Uterus (tissue), 3 donors: ENCODE measurements at regions not wholly inside any gene's neighbourhood (a gene's known extent, or its start where the extent isn't known, plus 50 kb on each side); places are given as distances from the start of the nearest gene placed in this dataset.

Experiments used
- DNase-seq, 2 donors: peaks; one replicate each; pipeline ENCODE4 v3.0.0-alpha.2; 2019 to 2020
- H3K27ac ChIP-seq, 2 donors: fragments of 200-600 bp; sonication (generic); 1 replicate in 1 of 2; 2 replicates in 1 of 2; pipeline ENCODE4 v1.5.1; 2016 to 2018
- H3K27me3 ChIP-seq, 2 donors: fragments of 200-600 bp; sonication (generic); one replicate each; pipeline ENCODE4 v1.5.1; 2018 to 2019; ENCODE audit warnings: control low read depth in 1 of 2
- H3K36me3 ChIP-seq, 2 donors: fragments of 200-600 bp; sonication (generic); one replicate each; pipeline ENCODE4 v1.5.1; 2019; ENCODE audit warnings: control low read depth in 1 of 2
- H3K4me1 ChIP-seq, 2 donors: fragments of 200-600 bp; sonication (generic); one replicate each; pipeline ENCODE4 v1.5.1; 2018 to 2019; ENCODE audit warnings: control low read depth in 1 of 2
- H3K4me3 ChIP-seq, 2 donors: fragments of 200-600 bp; sonication (generic); 1 replicate in 1 of 2; 2 replicates in 1 of 2; pipeline ENCODE4 v1.5.1; 2018 to 2019; ENCODE audit warnings: mild to moderate bottlenecking in 1 of 2
- H3K9me3 ChIP-seq, 2 donors: fragments of 200-600 bp; sonication (generic); one replicate each; pipeline ENCODE4 v1.5.1; 2019; ENCODE audit warnings: control low read depth in 1 of 2
- CTCF ChIP-seq, 4 experiments: fragments of 200-600 bp in 2 of 4; fragments of 450-650 bp in 2 of 4; sonication (generic) in 2 of 4; IDR thresholded peaks; one replicate each; pipeline ENCODE4 v1.5.1; 2016 to 2019; ENCODE audit warnings: antibody characterized with exemption in 4 of 4, mild to moderate bottlenecking in 2 of 4, moderate library complexity in 1 of 4
- POLR2A ChIP-seq, 2 donors: fragments of 450-650 bp; IDR thresholded peaks; one replicate each; pipeline ENCODE4 v1.6.1; 2016; ENCODE audit warnings: antibody characterized with exemption in 2 of 2, mild to moderate bottlenecking in 1 of 2, moderate library complexity in 1 of 2
- intact Hi-C: fragments of 100-400 bp; cut with DNase I; formaldehyde crosslinking; loops from one replicate; pipeline ENCODE4 v1.15.1; 2023; ENCODE audit warnings: low total_unique reads
- donor health status: DM: yes; HTN: yes; CAD: no.

GRCh38 chr22:48309836-48310235, 1517.8 kb downstream of the BRD1 start:
- Histone ChIP-seq H3K27ac (no peak overlapping the region), H3K36me3 (no peaks in the 10 kb centered on the region), H3K27me3 (no peaks in the 10 kb centered on the region), H3K9me3 (no peaks in the 10 kb centered on the region), H3K4me1 (no peaks in the 10 kb centered on the region), H3K4me3 (no peak overlapping the region)
- no peak for TF ChIP-seq CTCF (IDR thresholded peaks at IDR 0.05)
- intact Hi-C loops: no loop called here
- no peak for DNase-seq

- TF ChIP-seq POLR2A (IDR thresholded peaks at IDR 0.05) (no peak), CTCF (IDR thresholded peaks at IDR 0.05) (no peak)
- no peak for DNase-seq
- Histone ChIP-seq H3K4me1 (no peaks in the 10 kb centered on the region), H3K27me3 (no peaks in the 10 kb centered on the region), H3K4me3 (no peak overlapping the region), H3K9me3 (no peaks in the 10 kb centered on the region), H3K27ac (no peak overlapping the region), H3K36me3 (no peaks in the 10 kb centered on the region)
- intact Hi-C loops: no loop called here
Measured at GRCh38 chr22:48309115-48309705, 1518.5 kb downstream of the BRD1 start.

GRCh38 chr22:48307931-48308330, 1519.7 kb downstream of the BRD1 start:
- no peak for DNase-seq
- TF ChIP-seq CTCF (IDR thresholded peaks at IDR 0.05) (no peak), POLR2A (IDR thresholded peaks at IDR 0.05) (no peak)
- no peak overlapping the region for H3K4me3 ChIP-seq
- H3K27ac ChIP-seq: no peak overlapping the region
- no peaks in the 10 kb centered on the region for H3K4me1 ChIP-seq
- intact Hi-C loops: no loop called here
- no peaks in the 10 kb centered on the region for H3K9me3 ChIP-seq
- H3K27me3 ChIP-seq: no peaks in the 10 kb centered on the region
- no peaks in the 10 kb centered on the region for H3K36me3 ChIP-seq

- no peak for TF ChIP-seq POLR2A (IDR thresholded peaks at IDR 0.05)
- no peak for TF ChIP-seq CTCF (IDR thresholded peaks at IDR 0.05)
- DNase-seq: no peak
- H3K36me3 ChIP-seq: no peaks in the 10 kb centered on the region
- H3K27me3 ChIP-seq: no peaks in the 10 kb centered on the region
- no peaks in the 10 kb centered on the region for H3K9me3 ChIP-seq
- intact Hi-C loops: no loop called here
- H3K4me3 ChIP-seq: no peak overlapping the region
- no peak overlapping the region for H3K27ac ChIP-seq
- H3K4me1 ChIP-seq: no peaks in the 10 kb centered on the region
Measured at GRCh38 chr22:48306785-48307510, 1520.7 kb downstream of the BRD1 start.

- intact Hi-C loops: no loop called here
- no peak for TF ChIP-seq CTCF (IDR thresholded peaks at IDR 0.05)
- no peak for TF ChIP-seq POLR2A (IDR thresholded peaks at IDR 0.05)
Measured at GRCh38 chr22:48306284-48306683, 1521.4 kb downstream of the BRD1 start.

More at GRCh38 chr22:48306284-48306683, 1521.4 kb downstream of the BRD1 start:
- Histone ChIP-seq H3K27ac (no peak overlapping the region), H3K36me3 (no peaks in the 10 kb centered on the region), H3K4me3 (no peak overlapping the region), H3K9me3 (no peaks in the 10 kb centered on the region), H3K4me1 (no peaks in the 10 kb centered on the region), H3K27me3 (no peaks in the 10 kb centered on the region)
- DNase-seq: no peak
